Mesothelial cell of epicardium (in vitro differentiated cells): ENCODE measurements at regions not wholly inside any gene's neighbourhood (a gene's known extent, or its start where the extent isn't known, plus 50 kb on each side); places are given as distances from the start of the nearest gene placed in this dataset.
"Not testable (repeated sequence)": the region's sequence is repeated elsewhere in the genome, so short reads cannot be mapped to it uniquely, and the experiment has no call there.

ENCODE experiments used
- DNase-seq, 2 experiments: peaks; one replicate each; pipeline ENCODE4 v3.0.0; 2021; ENCODE audit warnings: low spot score in 2 of 2; ENCODE audit not compliant: unreplicated experiment in 2 of 2
- H3K27ac Mint-ChIP-seq: 2 replicates; pipeline ENCODE4 v1.8.0; 2021; ENCODE audit warnings: mixed read lengths
- H3K27me3 Mint-ChIP-seq: 2 replicates; pipeline ENCODE4 v1.8.0; 2021; ENCODE audit warnings: low read depth, mixed read lengths
- H3K36me3 Mint-ChIP-seq: 2 replicates; pipeline ENCODE4 v1.8.0; 2021; ENCODE audit warnings: mixed read lengths
- H3K4me1 Mint-ChIP-seq: 2 replicates; pipeline ENCODE4 v1.8.0; 2021; ENCODE audit warnings: mixed read lengths
- H3K4me3 Mint-ChIP-seq: 2 replicates; pipeline ENCODE4 v1.8.0; 2021; ENCODE audit warnings: mild to moderate bottlenecking, moderate library complexity, mixed read lengths
- H3K9me3 Mint-ChIP-seq: 2 replicates; pipeline ENCODE4 v1.8.0; 2021; ENCODE audit warnings: mixed read lengths
- TF ChIP-seq, protein P1 (sequence below): fragments of 200-600 bp; sonication (generic); IDR thresholded peaks from one replicate; pipeline ENCODE4 v1.5.0; 2021; ENCODE audit warnings: antibody characterized with exemption; ENCODE audit not compliant: unreplicated experiment

DNA sequence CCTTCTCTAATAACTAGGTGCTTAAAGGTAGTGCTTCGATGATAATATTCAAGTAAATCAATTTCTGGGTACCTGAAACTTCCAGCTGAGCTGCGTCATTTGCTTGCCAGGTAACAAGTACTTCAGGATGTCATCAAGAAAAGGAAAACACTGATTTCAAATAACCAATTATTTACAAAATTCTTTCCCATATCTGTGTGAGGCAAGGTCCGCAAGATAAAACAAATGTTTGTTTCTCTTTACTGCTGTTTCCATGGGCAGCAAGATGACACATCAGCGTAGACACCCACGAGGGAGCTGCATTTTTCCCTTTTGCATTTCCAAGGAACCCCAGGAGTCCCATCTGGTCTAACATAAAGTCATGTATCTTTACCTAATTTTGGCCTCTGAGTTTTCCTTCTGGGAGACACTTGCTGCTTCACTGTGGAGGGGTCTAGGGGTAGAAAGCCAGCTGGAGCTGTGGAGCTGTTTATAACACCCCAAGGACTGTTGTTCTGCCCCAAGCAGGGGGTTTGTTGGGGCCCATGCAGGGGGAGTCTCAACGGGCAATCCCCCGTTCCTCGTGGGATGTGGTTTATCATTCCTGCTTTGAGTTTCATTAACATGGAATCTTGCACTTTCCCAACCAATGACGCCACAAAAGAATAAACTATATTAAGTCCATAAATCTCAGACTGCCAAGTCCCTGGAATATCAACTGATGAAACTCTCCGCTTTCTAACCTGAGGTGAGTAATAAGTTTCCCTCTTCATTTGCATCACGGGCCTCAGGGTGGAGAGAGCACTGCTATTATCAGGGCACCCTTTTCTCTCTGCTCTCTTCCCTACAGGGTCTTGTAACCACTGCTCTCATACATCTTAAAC lies 112.8 kb upstream of the PELI2 start:
- peak overlapping the region; percentile 90 for H3K27ac Mint-ChIP-seq
- H3K4me3 Mint-ChIP-seq: no peak overlapping the region
- peaks cover 3% of the 10 kb centered on the region for H3K27me3 Mint-ChIP-seq
- TF ChIP-seq, protein P1, sequence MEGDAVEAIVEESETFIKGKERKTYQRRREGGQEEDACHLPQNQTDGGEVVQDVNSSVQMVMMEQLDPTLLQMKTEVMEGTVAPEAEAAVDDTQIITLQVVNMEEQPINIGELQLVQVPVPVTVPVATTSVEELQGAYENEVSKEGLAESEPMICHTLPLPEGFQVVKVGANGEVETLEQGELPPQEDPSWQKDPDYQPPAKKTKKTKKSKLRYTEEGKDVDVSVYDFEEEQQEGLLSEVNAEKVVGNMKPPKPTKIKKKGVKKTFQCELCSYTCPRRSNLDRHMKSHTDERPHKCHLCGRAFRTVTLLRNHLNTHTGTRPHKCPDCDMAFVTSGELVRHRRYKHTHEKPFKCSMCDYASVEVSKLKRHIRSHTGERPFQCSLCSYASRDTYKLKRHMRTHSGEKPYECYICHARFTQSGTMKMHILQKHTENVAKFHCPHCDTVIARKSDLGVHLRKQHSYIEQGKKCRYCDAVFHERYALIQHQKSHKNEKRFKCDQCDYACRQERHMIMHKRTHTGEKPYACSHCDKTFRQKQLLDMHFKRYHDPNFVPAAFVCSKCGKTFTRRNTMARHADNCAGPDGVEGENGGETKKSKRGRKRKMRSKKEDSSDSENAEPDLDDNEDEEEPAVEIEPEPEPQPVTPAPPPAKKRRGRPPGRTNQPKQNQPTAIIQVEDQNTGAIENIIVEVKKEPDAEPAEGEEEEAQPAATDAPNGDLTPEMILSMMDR: no peak
- no peak for DNase-seq
- peaks cover 10% of the 10 kb centered on the region for H3K4me1 Mint-ChIP-seq
- H3K9me3 Mint-ChIP-seq: no peaks in the 10 kb centered on the region
- H3K36me3 Mint-ChIP-seq: no peaks in the 10 kb centered on the region

DNA sequence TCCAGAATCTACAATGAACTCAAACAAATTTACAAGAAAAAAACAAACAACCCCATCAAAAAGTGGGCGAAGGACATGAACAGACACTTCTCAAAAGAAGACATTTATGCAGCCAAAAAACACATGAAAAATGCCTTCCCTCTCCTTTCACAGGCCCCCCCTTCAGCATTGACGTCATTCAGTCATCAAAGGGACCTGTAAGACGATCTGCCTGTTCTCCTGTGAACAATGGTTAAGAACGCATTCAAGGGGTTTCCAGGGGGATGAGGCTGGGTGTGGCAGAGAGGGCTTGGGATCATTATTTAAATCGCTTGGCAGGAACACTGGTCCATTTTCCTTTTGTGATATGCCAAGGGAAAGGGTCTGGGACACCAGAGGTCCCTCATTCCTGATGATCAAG lies 110.7 kb upstream of the PELI2 start:
- H3K9me3 Mint-ChIP-seq, DNase-seq, H3K27me3 Mint-ChIP-seq, H3K36me3 Mint-ChIP-seq, H3K4me3 Mint-ChIP-seq, H3K27ac Mint-ChIP-seq: not testable (repeated sequence)
- peaks cover 10% of the 10 kb centered on the region for H3K4me1 Mint-ChIP-seq

DNA sequence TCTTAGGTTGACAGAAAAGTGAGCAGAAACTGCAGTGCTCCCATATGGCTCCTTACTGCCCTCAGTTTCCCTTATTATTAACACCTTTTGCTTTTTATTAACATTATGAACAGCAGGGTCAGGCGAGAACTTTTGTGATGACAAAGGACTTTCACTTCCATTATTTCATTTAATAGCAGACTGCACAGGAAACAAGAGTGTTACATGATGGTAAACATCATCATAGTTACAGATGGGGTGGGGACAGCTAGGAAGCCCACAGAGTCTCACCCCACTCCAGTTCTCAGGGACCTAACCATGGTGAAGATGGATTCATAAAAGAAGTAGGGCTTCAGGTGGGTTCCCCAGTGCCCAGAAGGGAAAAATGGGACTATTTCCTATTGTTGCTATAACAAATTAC lies 110.1 kb upstream of the PELI2 start:
- TF ChIP-seq, protein P1: no peak
- no peak overlapping the region for H3K27ac Mint-ChIP-seq
- no peaks in the 10 kb centered on the region for H3K36me3 Mint-ChIP-seq
- no peak for DNase-seq
- no peak overlapping the region for H3K4me3 Mint-ChIP-seq
- H3K27me3 Mint-ChIP-seq: peaks cover 3% of the 10 kb centered on the region
- peaks cover 10% of the 10 kb centered on the region for H3K4me1 Mint-ChIP-seq
- peaks cover 4% of the 10 kb centered on the region for H3K9me3 Mint-ChIP-seq

DNA sequence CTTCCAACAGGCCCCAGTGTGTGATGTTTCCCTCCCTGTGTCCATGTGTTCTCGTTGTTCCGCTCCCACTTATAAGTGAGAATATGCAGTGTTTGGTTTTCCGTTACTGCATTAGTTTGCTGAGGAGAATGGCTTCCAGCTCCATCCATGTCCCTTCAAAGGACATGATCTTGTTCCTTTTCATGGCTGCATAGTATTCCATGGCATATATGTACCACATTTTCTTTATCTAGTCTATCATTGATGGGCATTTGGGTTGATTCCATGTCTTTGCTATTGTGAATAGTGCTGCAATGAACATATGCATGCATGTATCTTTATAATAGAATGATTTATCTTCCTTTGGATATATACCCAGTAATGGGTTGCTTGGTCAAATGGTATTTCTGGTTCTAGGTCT lies 109.5 kb upstream of the PELI2 start:
- not testable (repeated sequence) for H3K27me3 Mint-ChIP-seq, H3K27ac Mint-ChIP-seq, H3K9me3 Mint-ChIP-seq, H3K4me3 Mint-ChIP-seq, H3K36me3 Mint-ChIP-seq, DNase-seq
- peaks cover 10% of the 10 kb centered on the region for H3K4me1 Mint-ChIP-seq

DNA sequence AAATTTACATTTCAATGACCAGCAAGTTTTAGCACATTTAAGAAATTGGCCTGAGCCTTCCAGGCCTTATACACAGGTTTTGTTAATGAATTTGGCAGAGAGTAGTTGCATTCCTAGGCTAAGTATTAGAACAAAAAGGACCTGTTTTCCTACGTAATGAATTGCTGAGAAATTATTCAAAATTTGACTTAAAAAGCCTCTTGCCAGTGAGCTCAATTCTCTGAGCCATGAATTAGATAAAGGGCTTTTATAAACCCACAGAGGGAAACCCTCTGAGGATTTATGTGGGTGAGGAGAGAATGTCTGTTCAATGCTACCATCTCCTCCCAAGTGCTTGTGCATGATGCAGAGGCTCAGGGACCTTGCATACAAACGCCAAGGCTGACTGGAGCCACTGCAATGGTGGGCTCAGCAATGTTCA lies 94.5 kb upstream of the PELI2 start:
- Mint-ChIP-seq H3K4me3 (no peak overlapping the region), H3K9me3 (peaks cover 8% of the 10 kb centered on the region), H3K36me3 (no peaks in the 10 kb centered on the region), H3K4me1 (no peaks in the 10 kb centered on the region), H3K27me3 (peaks cover 6% of the 10 kb centered on the region), H3K27ac (no peak overlapping the region)
- TF ChIP-seq, protein P1: no peak
- DNase-seq: no peak

DNA sequence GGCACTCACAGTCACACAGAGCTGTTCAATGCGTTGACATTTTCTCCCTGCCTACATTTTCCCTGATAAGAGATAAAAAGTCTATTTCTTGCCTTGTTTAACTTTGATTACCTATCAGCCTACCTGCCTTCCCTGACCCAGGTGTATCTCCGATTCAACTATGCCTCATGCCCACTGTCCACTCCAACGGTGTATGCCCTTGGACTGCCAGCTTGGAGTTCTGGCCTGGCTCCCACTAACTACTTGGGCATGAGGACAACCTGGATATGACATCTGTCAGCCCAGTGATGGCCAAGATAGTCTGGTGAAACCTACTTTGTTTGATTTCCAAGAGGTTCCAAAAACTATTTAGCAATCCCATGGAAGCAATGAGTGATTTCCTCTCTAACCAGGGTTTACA lies 93.0 kb upstream of the PELI2 start:
- no peak overlapping the region for H3K4me3 Mint-ChIP-seq
- peaks cover 10% of the 10 kb centered on the region for H3K27me3 Mint-ChIP-seq
- no peaks in the 10 kb centered on the region for H3K4me1 Mint-ChIP-seq
- H3K27ac Mint-ChIP-seq: no peak overlapping the region
- no peaks in the 10 kb centered on the region for H3K36me3 Mint-ChIP-seq
- peaks cover 2% of the 10 kb centered on the region for H3K9me3 Mint-ChIP-seq
- TF ChIP-seq, protein P1: no peak
- DNase-seq: no peak
